HepG2 (cell line): ENCODE measurements at regions not wholly inside any gene's neighbourhood (a gene's known extent, or its start where the extent isn't known, plus 50 kb on each side); places are given as distances from the start of the nearest gene placed in this dataset.

Experiments
- ATAC-seq: fragments of 200-7000 bp; cut with Tn5 transposase; 3 replicates; pipeline ENCODE4 v1.9.1; 2020; ENCODE audit warnings: mild to moderate bottlenecking, moderate library complexity
- BruUV-seq: library from RNA; stranded (reverse); fragments of 400-500 nt; replicated peaks from 2 replicates; lab custom pipeline; 2021; lab: Mats Ljungman, UMichigan
- CTCF ChIA-PET: fragments of 300-600 bp; formaldehyde crosslinking; extraction: SDS; loops from one replicate; lab custom pipeline; 2021; ENCODE audit warnings: low total read pairs, inconsistent platforms, low intra/inter-chr PET ratio; lab: Yijun Ruan, JAX
- POLR2A ChIA-PET: fragments of 350-600 bp; sonication (Branson Sonifier 250); formaldehyde crosslinking; loops from one replicate; lab custom pipeline; 2020; ENCODE audit warnings: antibody characterized with exemption, inconsistent platforms; lab: Yijun Ruan, JAX
- DNase-seq: peaks from one replicate; pipeline ENCODE4 v3.0.0-alpha.2; 2015; ENCODE audit warnings: low spot score
- FAIRE-seq: peaks from 3 replicates; lab custom pipeline; 2011; peaks lifted over from hg19 to GRCh38; lab: Jason Lieb, UNC
- H2AFZ ChIP-seq: one replicate; pipeline ENCODE4 v1.6.1; 2011; ENCODE audit warnings: low read length, inconsistent platforms
- H3K27ac ChIP-seq: fragments of 300-600 bp; 3 replicates; pipeline ENCODE4 v1.8.0; 2011; ENCODE audit warnings: mixed run types, mild to moderate bottlenecking, mixed read lengths, low read length, inconsistent platforms; ENCODE audit not compliant: insufficient read depth; ENCODE audit errors: extremely low read length
- H3K27me3 ChIP-seq, 2 experiments: fragments of 200-600 bp in 1 of 2; 2 replicates in 1 of 2; 3 replicates in 1 of 2; pipeline versions ENCODE4 v1.6.0 to v1.8.0; 2011; ENCODE audit warnings: low read length in 2 of 2, mild to moderate bottlenecking in 2 of 2, moderate library complexity in 2 of 2, inconsistent platforms in 1 of 2; ENCODE audit not compliant: insufficient read depth in 2 of 2, control insufficient read depth in 1 of 2
- H3K36me3 ChIP-seq, 2 experiments: fragments of 200-600 bp in 1 of 2; replicated peaks in 1 of 2; 2 replicates in 1 of 2; 3 replicates in 1 of 2; pipeline versions ENCODE4 v1.5.1 to v1.8.0; 2011; ENCODE audit warnings: low read length in 2 of 2, inconsistent platforms in 1 of 2; ENCODE audit not compliant: insufficient read depth in 2 of 2, control insufficient read depth in 1 of 2
- H3K4me1 ChIP-seq: 2 replicates; pipeline ENCODE4 v1.5.1; 2012; ENCODE audit warnings: low read length, inconsistent platforms; ENCODE audit not compliant: insufficient read depth
- H3K4me2 ChIP-seq: 2 replicates; pipeline ENCODE4 v1.6.0; 2011; ENCODE audit warnings: low read depth, low read length, inconsistent platforms
- H3K4me3 ChIP-seq, 3 experiments: fragments of 200-600 bp in 1 of 3; sonication (generic), shearing (Covaris generic) in 1 of 3; replicated peaks in 1 of 3; 2 replicates each; pipeline ENCODE4 v1.5.1; 2011 to 2016; ENCODE audit warnings: low read length in 3 of 3, inconsistent platforms in 2 of 3, low read depth in 2 of 3, mild to moderate bottlenecking in 2 of 3, control low read depth in 1 of 3, mixed read lengths in 1 of 3; ENCODE audit not compliant: insufficient read depth in 1 of 3
- H3K79me2 ChIP-seq: one replicate; pipeline ENCODE4 v1.6.1; 2011; ENCODE audit warnings: low read length, inconsistent platforms; ENCODE audit not compliant: insufficient read depth
- H3K9ac ChIP-seq: 2 replicates; pipeline ENCODE4 v1.6.0; 2011; ENCODE audit warnings: mild to moderate bottlenecking, low read depth, low read length, inconsistent platforms; ENCODE audit not compliant: insufficient read depth
- H3K9me3 ChIP-seq: 2 replicates; pipeline ENCODE4 v1.5.1; 2012; ENCODE audit warnings: mild to moderate bottlenecking, low read length
- H4K20me1 ChIP-seq: 2 replicates; pipeline ENCODE4 v1.6.0; 2011; ENCODE audit warnings: inconsistent platforms, mild to moderate bottlenecking, low read length, moderate library complexity; ENCODE audit not compliant: insufficient read depth
- KDM4B ChIP-seq: sonication (generic); formaldehyde crosslinking; IDR thresholded peaks from 2 replicates; pipeline ENCODE4 v1.4.0; 2020; ENCODE audit warnings: missing genetic modification reagents
- PTBP1 ChIP-seq: fragments of 200-400 bp; formaldehyde crosslinking; IDR thresholded peaks from 2 replicates; pipeline ENCODE4 v1.6.1; 2018; ENCODE audit warnings: low read length, low read depth; ENCODE audit not compliant: poor library complexity, severe bottlenecking
- ZC3H4 ChIP-seq: sonication (generic); formaldehyde crosslinking; IDR thresholded peaks from 2 replicates; pipeline ENCODE4 v1.4.0; 2020; ENCODE audit warnings: missing genetic modification reagents, borderline replicate concordance
- ZNF12 ChIP-seq: sonication (generic); formaldehyde crosslinking; IDR thresholded peaks from 2 replicates; pipeline ENCODE4 v1.5.0; 2020; ENCODE audit warnings: missing genetic modification reagents
- ZNF263 ChIP-seq: sonication (generic); formaldehyde crosslinking; IDR thresholded peaks from 2 replicates; pipeline ENCODE4 v1.4.0; 2020; ENCODE audit warnings: missing genetic modification reagents
- ZNF510 ChIP-seq: sonication (generic); formaldehyde crosslinking; IDR thresholded peaks from 2 replicates; pipeline ENCODE4 v1.4.0; 2020; ENCODE audit warnings: low read depth, mild to moderate bottlenecking, missing genetic modification reagents
- ZNF878 ChIP-seq: sonication (generic); formaldehyde crosslinking; IDR thresholded peaks from 2 replicates; pipeline ENCODE4 v1.8.1; 2023; ENCODE audit warnings: mild to moderate bottlenecking, missing genetic modification reagents, moderate library complexity
- WGBS: methylation state at CpG from one replicate; pipeline ENCODE4 v1.1.6; 2017; ENCODE audit warnings: low lambda C conversion rate; 5-methylcytosine and 5-hydroxymethylcytosine counted together
- in situ Hi-C: cut with HindIII; loops from 2 replicates; pipeline ENCODE4 v1.10.0; 2017; ENCODE audit warnings: low pct_unique_long_range_greater_than_20kb; ENCODE audit not compliant: extremely low pct_ligation_motif_present
- intact Hi-C: fragments of 100-400 bp; cut with micrococcal nuclease; formaldehyde crosslinking; loops from one replicate; pipeline ENCODE4 v1.10.0; 2022; ENCODE audit not compliant: unreplicated experiment
- TF ChIP-seq, protein P1 (sequence below): sonication (generic); formaldehyde crosslinking; IDR thresholded peaks from 2 replicates; pipeline ENCODE4 v1.4.0; 2020; ENCODE audit warnings: missing genetic modification reagents, borderline replicate concordance
- TF ChIP-seq, protein P2 (sequence below): sonication (generic); formaldehyde crosslinking; IDR thresholded peaks from 2 replicates; pipeline ENCODE4 v1.9.0; 2021; ENCODE audit warnings: missing genetic modification reagents, borderline replicate concordance

- no TSS peak for BruUV-seq
- no peaks in the 10 kb centered on the region for H3K4me1 ChIP-seq
- ChIA-PET POLR2A (no interaction called here), CTCF (no interaction called here)
- H3K79me2 ChIP-seq = no peaks in the 10 kb centered on the region
- 98% methylated on average over 7 of the region's 7 CpGs for WGBS
- no peak overlapping the region for H3K4me2 ChIP-seq
- no peak for ATAC-seq
- no peaks in the 10 kb centered on the region for H4K20me1 ChIP-seq
- H3K27me3 ChIP-seq = no peaks in the 10 kb centered on the region
- FAIRE-seq = no peak
- no peak overlapping the region for H3K9ac ChIP-seq
- H2AFZ ChIP-seq = no peak overlapping the region
- in situ Hi-C loops (no loop called here), intact Hi-C loops (no loop called here)
- TF ChIP-seq, protein P1, sequence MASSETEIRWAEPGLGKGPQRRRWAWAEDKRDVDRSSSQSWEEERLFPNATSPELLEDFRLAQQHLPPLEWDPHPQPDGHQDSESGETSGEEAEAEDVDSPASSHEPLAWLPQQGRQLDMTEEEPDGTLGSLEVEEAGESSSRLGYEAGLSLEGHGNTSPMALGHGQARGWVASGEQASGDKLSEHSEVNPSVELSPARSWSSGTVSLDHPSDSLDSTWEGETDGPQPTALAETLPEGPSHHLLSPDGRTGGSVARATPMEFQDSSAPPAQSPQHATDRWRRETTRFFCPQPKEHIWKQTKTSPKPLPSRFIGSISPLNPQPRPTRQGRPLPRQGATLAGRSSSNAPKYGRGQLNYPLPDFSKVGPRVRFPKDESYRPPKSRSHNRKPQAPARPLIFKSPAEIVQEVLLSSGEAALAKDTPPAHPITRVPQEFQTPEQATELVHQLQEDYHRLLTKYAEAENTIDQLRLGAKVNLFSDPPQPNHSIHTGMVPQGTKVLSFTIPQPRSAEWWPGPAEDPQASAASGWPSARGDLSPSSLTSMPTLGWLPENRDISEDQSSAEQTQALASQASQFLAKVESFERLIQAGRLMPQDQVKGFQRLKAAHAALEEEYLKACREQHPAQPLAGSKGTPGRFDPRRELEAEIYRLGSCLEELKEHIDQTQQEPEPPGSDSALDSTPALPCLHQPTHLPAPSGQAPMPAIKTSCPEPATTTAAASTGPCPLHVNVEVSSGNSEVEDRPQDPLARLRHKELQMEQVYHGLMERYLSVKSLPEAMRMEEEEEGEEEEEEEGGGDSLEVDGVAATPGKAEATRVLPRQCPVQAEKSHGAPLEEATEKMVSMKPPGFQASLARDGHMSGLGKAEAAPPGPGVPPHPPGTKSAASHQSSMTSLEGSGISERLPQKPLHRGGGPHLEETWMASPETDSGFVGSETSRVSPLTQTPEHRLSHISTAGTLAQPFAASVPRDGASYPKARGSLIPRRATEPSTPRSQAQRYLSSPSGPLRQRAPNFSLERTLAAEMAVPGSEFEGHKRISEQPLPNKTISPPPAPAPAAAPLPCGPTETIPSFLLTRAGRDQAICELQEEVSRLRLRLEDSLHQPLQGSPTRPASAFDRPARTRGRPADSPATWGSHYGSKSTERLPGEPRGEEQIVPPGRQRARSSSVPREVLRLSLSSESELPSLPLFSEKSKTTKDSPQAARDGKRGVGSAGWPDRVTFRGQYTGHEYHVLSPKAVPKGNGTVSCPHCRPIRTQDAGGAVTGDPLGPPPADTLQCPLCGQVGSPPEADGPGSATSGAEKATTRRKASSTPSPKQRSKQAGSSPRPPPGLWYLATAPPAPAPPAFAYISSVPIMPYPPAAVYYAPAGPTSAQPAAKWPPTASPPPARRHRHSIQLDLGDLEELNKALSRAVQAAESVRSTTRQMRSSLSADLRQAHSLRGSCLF (CRISPR knock-in tag) = no peak
- TF ChIP-seq KDM4B (CRISPR knock-in tag) = no peak
- no peak for TF ChIP-seq ZC3H4 (CRISPR knock-in tag)
- TF ChIP-seq ZNF263 (CRISPR knock-in tag) = no peak
- no peak for TF ChIP-seq ZNF510 (CRISPR knock-in tag)
- no peak for TF ChIP-seq PTBP1
- no peak for TF ChIP-seq ZNF878 (CRISPR knock-in tag)
- TF ChIP-seq, protein P2, sequence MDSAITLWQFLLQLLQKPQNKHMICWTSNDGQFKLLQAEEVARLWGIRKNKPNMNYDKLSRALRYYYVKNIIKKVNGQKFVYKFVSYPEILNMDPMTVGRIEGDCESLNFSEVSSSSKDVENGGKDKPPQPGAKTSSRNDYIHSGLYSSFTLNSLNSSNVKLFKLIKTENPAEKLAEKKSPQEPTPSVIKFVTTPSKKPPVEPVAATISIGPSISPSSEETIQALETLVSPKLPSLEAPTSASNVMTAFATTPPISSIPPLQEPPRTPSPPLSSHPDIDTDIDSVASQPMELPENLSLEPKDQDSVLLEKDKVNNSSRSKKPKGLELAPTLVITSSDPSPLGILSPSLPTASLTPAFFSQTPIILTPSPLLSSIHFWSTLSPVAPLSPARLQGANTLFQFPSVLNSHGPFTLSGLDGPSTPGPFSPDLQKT (CRISPR knock-in tag) = no peak
- no peak for TF ChIP-seq ZNF12 (CRISPR knock-in tag)
- DNase-seq = no peak
- no peak overlapping the region for H3K4me3 ChIP-seq
- no peak overlapping the region for H3K27ac ChIP-seq
- no peaks in the 10 kb centered on the region for H3K36me3 ChIP-seq
- H3K9me3 ChIP-seq = no peaks in the 10 kb centered on the region
These were observed 111.1 kb upstream of the SPOPL start for GRCh38 chr2:138390316-138390945.
